PC-3 (cell line): ENCODE measurements at regions not wholly inside any gene's neighbourhood (a gene's known extent, or its start where the extent isn't known, plus 50 kb on each side); places are given as distances from the start of the nearest gene placed in this dataset.
A peak's percentile ranks its signal among the peaks of the same experiment; 100 is the strongest.

ENCODE experiments used
- ATAC-seq: fragments of 200-7000 bp; cut with Tn5 transposase; 2 replicates; pipeline ENCODE4 v1.9.1; 2020; ENCODE audit warnings: mild to moderate bottlenecking, moderate library complexity
- BruUV-seq: library from RNA; stranded (reverse); fragments of 400-500 nt; replicated peaks from 2 replicates; lab custom pipeline; 2021; lab: Mats Ljungman, UMichigan
- CTCF ChIA-PET: fragments of 300-600 bp; sonication (Branson Sonifier 250); formaldehyde crosslinking; loops from one replicate; lab custom pipeline; 2022; ENCODE audit warnings: antibody characterized with exemption; lab: Charles Lee
- POLR2A ChIA-PET: fragments of 300-600 bp; sonication (Branson Sonifier 250); formaldehyde crosslinking; loops from one replicate; lab custom pipeline; 2022; ENCODE audit warnings: antibody characterized with exemption; ENCODE audit not compliant: unreplicated experiment; lab: Charles Lee
- DNase-seq: peaks from one replicate; pipeline ENCODE4 v3.0.0-alpha.2; 2015
- H2AFZ ChIP-seq: fragments of 300-600 bp; sonication (generic); 2 replicates; pipeline ENCODE4 v1.6.0; 2016; ENCODE audit warnings: antibody characterized with exemption, low read length
- H3F3A ChIP-seq: fragments of 300-600 bp; sonication (generic); one replicate; pipeline ENCODE4 v1.6.0; 2017; ENCODE audit warnings: antibody characterized with exemption, low read length, control low read depth, mild to moderate bottlenecking; ENCODE audit not compliant: unreplicated experiment
- H3K27ac ChIP-seq: fragments of 300-600 bp; sonication (generic); 2 replicates; pipeline ENCODE4 v1.5.1; 2016; ENCODE audit warnings: mild to moderate bottlenecking, low read length
- H3K27me3 ChIP-seq: fragments of 300-600 bp; sonication (generic); 2 replicates; pipeline ENCODE4 v1.6.1; 2016; ENCODE audit warnings: low read length, mixed read lengths
- H3K36me3 ChIP-seq: fragments of 300-600 bp; sonication (generic); 2 replicates; pipeline ENCODE4 v1.6.1; 2016; ENCODE audit warnings: low read depth, mixed run types, low read length, mixed read lengths
- H3K4me1 ChIP-seq: fragments of 300-600 bp; sonication (generic); 2 replicates; pipeline ENCODE4 v1.5.1; 2016; ENCODE audit warnings: low read length; ENCODE audit not compliant: insufficient read depth
- H3K4me2 ChIP-seq: fragments of 300-600 bp; sonication (generic); 2 replicates; pipeline ENCODE4 v1.6.0; 2016; ENCODE audit warnings: low read length
- H3K4me3 ChIP-seq: fragments of 300-600 bp; sonication (generic); 2 replicates; pipeline ENCODE4 v1.5.1; 2016; ENCODE audit warnings: mild to moderate bottlenecking, low read length, mixed read lengths
- H3K79me2 ChIP-seq: fragments of 300-600 bp; sonication (generic); 2 replicates; pipeline ENCODE4 v1.6.1; 2017; ENCODE audit warnings: low read length, mixed read lengths
- H3K9ac ChIP-seq: fragments of 300-600 bp; sonication (generic); 2 replicates; pipeline ENCODE4 v1.6.0; 2016; ENCODE audit warnings: mild to moderate bottlenecking, low read length
- H3K9me2 ChIP-seq: fragments of 300-600 bp; sonication (generic); replicated peaks from 2 replicates; pipeline ENCODE4 v1.6.1; 2016; ENCODE audit warnings: mixed run types, low read length, mixed read lengths
- H3K9me3 ChIP-seq: fragments of 300-600 bp; sonication (generic); 2 replicates; pipeline ENCODE4 v1.6.1; 2016; ENCODE audit warnings: low read length, mixed read lengths
- H4K20me1 ChIP-seq: fragments of 300-600 bp; sonication (generic); 2 replicates; pipeline ENCODE4 v1.6.1; 2016; ENCODE audit warnings: low read length, mixed read lengths
- CTCF ChIP-seq: fragments of 300-600 bp; sonication (generic); conservative IDR thresholded peaks from 2 replicates; pipeline ENCODE4 v1.5.1; 2017; ENCODE audit warnings: antibody characterized with exemption, low read depth, mild to moderate bottlenecking, low read length
- EZH2 ChIP-seq: fragments of 300-600 bp; sonication (generic); IDR thresholded peaks from one replicate; pipeline ENCODE4 v1.6.1; 2017; ENCODE audit warnings: antibody characterized with exemption, mild to moderate bottlenecking, low read length; ENCODE audit not compliant: unreplicated experiment
- EZH2phosphoT487 ChIP-seq: fragments of 300-600 bp; sonication (generic); IDR thresholded peaks from 2 replicates; pipeline ENCODE4 v1.6.1; 2018; ENCODE audit warnings: mild to moderate bottlenecking, antibody characterized with exemption, low read length, borderline replicate concordance
- intact Hi-C: fragments of 100-400 bp; cut with micrococcal nuclease; formaldehyde crosslinking; loops from 2 replicates; pipeline ENCODE4 v1.9.0; 2023

- no peak for TF ChIP-seq CTCF
- no peak for TF ChIP-seq EZH2phosphoT487
- Histone ChIP-seq H3K9me2 (no peaks in the 10 kb centered on the region), H3K4me3 (no peak overlapping the region), H2AFZ (no peak overlapping the region), H3K4me2 (peak overlapping the region; percentile 44; the same call in 1 of the 2 replicates), H3K36me3 (no peaks in the 10 kb centered on the region), H3K79me2 (no peaks in the 10 kb centered on the region), H3K9me3 (no peaks in the 10 kb centered on the region), H3K9ac (peak overlapping the region; percentile 41), H3K27ac (peak overlapping the region; percentile 87), H4K20me1 (no peaks in the 10 kb centered on the region), H3F3A (peaks cover 14% of the 10 kb centered on the region), H3K4me1 (peaks cover 25% of the 10 kb centered on the region), H3K27me3 (no peaks in the 10 kb centered on the region)
- peak; percentile 43 for DNase-seq
- intact Hi-C loops, result no loop called here
- CTCF ChIA-PET, result no interaction called here
- ATAC-seq, result no peak; the same call in 1 of the 2 replicates
- POLR2A ChIA-PET, result no interaction called here
- BruUV-seq, result no TSS peak
Observed at GRCh38 chr5:96280946-96281393, 152.1 kb downstream of the PCSK1 start.

- H3K4me2 ChIP-seq, result peak overlapping the region; percentile 51
- no peaks in the 10 kb centered on the region for H3K9me2 ChIP-seq
- ATAC-seq (peak; percentile 96), DNase-seq (peak; percentile 83)
- CTCF ChIA-PET, result no interaction called here
- H3K27ac ChIP-seq, result peak overlapping the region; percentile 87
- peak overlapping the region; percentile 2; the same call in 1 of the 2 replicates for H2AFZ ChIP-seq
- no peaks in the 10 kb centered on the region for H3K36me3 ChIP-seq
- peaks cover 14% of the 10 kb centered on the region for H3F3A ChIP-seq
- no peaks in the 10 kb centered on the region for H3K79me2 ChIP-seq
- H3K4me1 ChIP-seq, result peaks cover 25% of the 10 kb centered on the region
- H4K20me1 ChIP-seq, result no peaks in the 10 kb centered on the region
- POLR2A ChIA-PET, result no interaction called here
- TF ChIP-seq CTCF, result no peak
- no peak for TF ChIP-seq EZH2
- no peak for TF ChIP-seq EZH2phosphoT487
- H3K9ac ChIP-seq, result peak overlapping the region; percentile 41
- intact Hi-C loops, result no loop called here
- H3K4me3 ChIP-seq, result peak overlapping the region; percentile 8; the same call in 1 of the 2 replicates
- no TSS peak for BruUV-seq
- no peaks in the 10 kb centered on the region for H3K9me3 ChIP-seq
- no peaks in the 10 kb centered on the region for H3K27me3 ChIP-seq
Observed at GRCh38 chr5:96279801-96280542, 153.1 kb downstream of the PCSK1 start.

GRCh38 chr5:96278981-96279380 is 154.1 kb downstream of the PCSK1 start:
- Histone ChIP-seq H3K4me2 (no peak overlapping the region), H3K9me3 (no peaks in the 10 kb centered on the region), H3K4me3 (no peak overlapping the region), H3K9ac (no peak overlapping the region), H3K36me3 (no peaks in the 10 kb centered on the region), H3K9me2 (no peaks in the 10 kb centered on the region), H3K79me2 (no peaks in the 10 kb centered on the region), H4K20me1 (no peaks in the 10 kb centered on the region), H2AFZ (no peak overlapping the region), H3K4me1 (peaks cover 25% of the 10 kb centered on the region), H3F3A (peaks cover 14% of the 10 kb centered on the region), H3K27me3 (no peaks in the 10 kb centered on the region), H3K27ac (peak overlapping the region; percentile 87; the same call in 1 of the 2 replicates)
- POLR2A ChIA-PET, result no interaction called here
- no peak for ATAC-seq
- intact Hi-C loops, result no loop called here
- CTCF ChIA-PET, result no interaction called here
- TF ChIP-seq EZH2phosphoT487 (no peak), EZH2 (no peak), CTCF (no peak)
- BruUV-seq, result no TSS peak
- no peak for DNase-seq
